Osteoblast (primary cell): ENCODE measurements at regions not wholly inside any gene's neighbourhood (a gene's known extent, or its start where the extent isn't known, plus 50 kb on each side); places are given as distances from the start of the nearest gene placed in this dataset.
A peak's percentile ranks its signal among the peaks of the same experiment; 100 is the strongest.

Experiments
- DNase-seq: peaks from one replicate; pipeline ENCODE4 v3.0.0; 2011; ENCODE audit warnings: low spot score, mixed read lengths; ENCODE audit not compliant: insufficient read length; ENCODE audit errors: missing footprints
- H2AFZ ChIP-seq: 2 replicates; pipeline ENCODE4 v1.6.0; 2011; ENCODE audit warnings: mild to moderate bottlenecking, low read length
- H3K27ac ChIP-seq: 2 replicates; pipeline ENCODE4 v1.5.1; 2011; ENCODE audit warnings: mild to moderate bottlenecking, low read depth, low read length, moderate library complexity
- H3K27me3 ChIP-seq: 2 replicates; pipeline ENCODE4 v1.6.0; 2012; ENCODE audit warnings: mild to moderate bottlenecking, control low read depth, inconsistent platforms, low read length, moderate library complexity; ENCODE audit not compliant: insufficient read depth
- H3K36me3 ChIP-seq: 2 replicates; pipeline ENCODE4 v1.5.1; 2011; ENCODE audit warnings: mild to moderate bottlenecking, low read length, control low read depth, moderate library complexity; ENCODE audit not compliant: insufficient read depth
- H3K4me1 ChIP-seq: 2 replicates; pipeline ENCODE4 v1.5.1; 2011; ENCODE audit warnings: mild to moderate bottlenecking, low read length, control low read depth, moderate library complexity; ENCODE audit not compliant: insufficient read depth
- H3K4me2 ChIP-seq: 2 replicates; pipeline ENCODE4 v1.6.0; 2011; ENCODE audit warnings: mild to moderate bottlenecking, low read length; ENCODE audit not compliant: insufficient read depth
- H3K4me3 ChIP-seq: fragments of 200-600 bp; sonication (generic); 3 replicates; pipeline ENCODE4 v1.5.1; 2012; ENCODE audit warnings: mild to moderate bottlenecking, low read length, inconsistent platforms; ENCODE audit not compliant: insufficient read depth
- H3K79me2 ChIP-seq: 2 replicates; pipeline ENCODE4 v1.6.0; 2012; ENCODE audit warnings: mild to moderate bottlenecking, low read length, control low read depth, inconsistent platforms; ENCODE audit not compliant: insufficient read depth
- H3K9me3 ChIP-seq: 2 replicates; pipeline ENCODE4 v1.5.1; 2011; ENCODE audit warnings: low read depth, low read length, control low read depth
- H4K20me1 ChIP-seq: 2 replicates; pipeline ENCODE4 v1.6.0; 2012; ENCODE audit warnings: mild to moderate bottlenecking, low read length, control low read depth; ENCODE audit not compliant: insufficient read depth
- TF ChIP-seq, protein P1 (sequence below): IDR thresholded peaks from 2 replicates; pipeline ENCODE4 v1.5.1; 2011; ENCODE audit warnings: mild to moderate bottlenecking, low read depth, low read length, moderate library complexity; ENCODE audit errors: extremely low read depth

DNA sequence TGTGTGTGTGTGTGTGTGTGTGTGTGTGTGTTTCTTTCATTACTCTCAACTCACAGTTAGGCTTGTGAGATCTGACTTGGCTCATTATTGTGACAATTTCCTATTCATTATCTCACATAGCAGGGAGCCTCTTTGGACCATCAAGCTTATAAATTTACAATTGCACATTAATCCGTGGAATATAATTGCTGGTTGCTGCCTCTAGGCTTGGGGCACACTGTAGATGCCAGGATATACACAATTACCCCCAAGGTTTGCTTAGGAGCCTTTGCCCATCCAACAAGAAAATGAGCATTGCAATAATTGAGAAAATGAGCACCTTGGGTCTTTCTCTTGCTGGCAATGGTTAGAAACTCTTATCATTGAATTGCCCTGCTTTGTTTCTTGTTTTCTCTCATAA is 161.6 kb upstream of the DMRTA1 start:
- Histone ChIP-seq H3K4me2 (no peak overlapping the region), H4K20me1 (no peaks in the 10 kb centered on the region), H3K4me1 (no peaks in the 10 kb centered on the region), H2AFZ (no peak overlapping the region), H3K79me2 (no peaks in the 10 kb centered on the region), H3K9me3 (no peaks in the 10 kb centered on the region), H3K27ac (no peak overlapping the region), H3K4me3 (no peak overlapping the region), H3K27me3 (no peaks in the 10 kb centered on the region), H3K36me3 (no peaks in the 10 kb centered on the region)
- no peak for DNase-seq
- TF ChIP-seq, protein P1, sequence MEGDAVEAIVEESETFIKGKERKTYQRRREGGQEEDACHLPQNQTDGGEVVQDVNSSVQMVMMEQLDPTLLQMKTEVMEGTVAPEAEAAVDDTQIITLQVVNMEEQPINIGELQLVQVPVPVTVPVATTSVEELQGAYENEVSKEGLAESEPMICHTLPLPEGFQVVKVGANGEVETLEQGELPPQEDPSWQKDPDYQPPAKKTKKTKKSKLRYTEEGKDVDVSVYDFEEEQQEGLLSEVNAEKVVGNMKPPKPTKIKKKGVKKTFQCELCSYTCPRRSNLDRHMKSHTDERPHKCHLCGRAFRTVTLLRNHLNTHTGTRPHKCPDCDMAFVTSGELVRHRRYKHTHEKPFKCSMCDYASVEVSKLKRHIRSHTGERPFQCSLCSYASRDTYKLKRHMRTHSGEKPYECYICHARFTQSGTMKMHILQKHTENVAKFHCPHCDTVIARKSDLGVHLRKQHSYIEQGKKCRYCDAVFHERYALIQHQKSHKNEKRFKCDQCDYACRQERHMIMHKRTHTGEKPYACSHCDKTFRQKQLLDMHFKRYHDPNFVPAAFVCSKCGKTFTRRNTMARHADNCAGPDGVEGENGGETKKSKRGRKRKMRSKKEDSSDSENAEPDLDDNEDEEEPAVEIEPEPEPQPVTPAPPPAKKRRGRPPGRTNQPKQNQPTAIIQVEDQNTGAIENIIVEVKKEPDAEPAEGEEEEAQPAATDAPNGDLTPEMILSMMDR: no peak

DNA sequence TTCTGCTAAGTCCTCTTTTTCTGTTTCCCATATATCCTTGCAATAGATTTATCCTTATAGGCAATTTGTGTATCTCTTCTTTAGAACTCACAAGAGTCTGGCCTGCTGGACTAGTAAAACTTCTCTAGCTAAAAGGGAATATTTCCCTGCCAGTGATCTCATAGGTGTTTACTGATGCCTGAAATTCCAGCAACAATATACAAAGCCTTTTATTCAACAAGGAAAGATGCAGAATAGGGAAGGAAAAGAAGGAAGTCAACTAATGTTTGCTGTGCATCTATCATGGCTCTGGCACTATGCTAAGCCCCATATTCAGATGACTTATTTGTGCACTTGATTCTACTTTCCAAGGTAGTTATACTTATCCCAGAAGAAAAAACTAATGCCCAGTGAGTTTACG is 160.0 kb upstream of the DMRTA1 start:
- Histone ChIP-seq H4K20me1 (no peaks in the 10 kb centered on the region), H3K27me3 (no peaks in the 10 kb centered on the region), H3K4me3 (no peak overlapping the region), H2AFZ (no peak overlapping the region), H3K27ac (no peak overlapping the region), H3K4me2 (no peak overlapping the region), H3K79me2 (no peaks in the 10 kb centered on the region), H3K36me3 (no peaks in the 10 kb centered on the region), H3K4me1 (no peaks in the 10 kb centered on the region), H3K9me3 (no peaks in the 10 kb centered on the region)
- DNase-seq: no peak
- TF ChIP-seq, protein P1: no peak

DNA sequence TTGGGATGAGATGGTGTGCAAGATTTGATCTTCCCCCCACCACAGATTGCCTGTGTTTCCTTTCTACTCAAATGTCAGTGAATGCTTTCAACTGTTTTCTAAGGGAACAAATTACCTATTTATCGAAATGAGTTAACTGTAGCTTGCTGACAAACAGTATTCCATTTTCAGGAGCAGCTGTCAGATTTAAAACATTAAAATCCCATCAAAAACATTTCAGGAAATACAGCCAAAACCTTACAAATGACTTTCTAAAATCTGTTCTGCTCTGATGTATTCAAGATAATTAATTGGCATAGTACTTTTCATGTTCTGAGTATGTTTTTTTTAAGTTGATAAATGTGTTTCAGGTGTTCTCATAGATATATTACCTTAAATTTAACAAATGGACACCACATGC is 158.0 kb upstream of the DMRTA1 start:
- no peak overlapping the region for H3K27ac ChIP-seq
- no peaks in the 10 kb centered on the region for H3K27me3 ChIP-seq
- no peaks in the 10 kb centered on the region for H3K4me1 ChIP-seq
- no peaks in the 10 kb centered on the region for H4K20me1 ChIP-seq
- no peak overlapping the region for H2AFZ ChIP-seq
- no peaks in the 10 kb centered on the region for H3K36me3 ChIP-seq
- H3K4me3 ChIP-seq: no peak overlapping the region
- H3K4me2 ChIP-seq: no peak overlapping the region
- H3K9me3 ChIP-seq: no peaks in the 10 kb centered on the region
- H3K79me2 ChIP-seq: no peaks in the 10 kb centered on the region
- TF ChIP-seq, protein P1: no peak
- no peak for DNase-seq

- Histone ChIP-seq H3K27me3 (no peaks in the 10 kb centered on the region), H4K20me1 (no peaks in the 10 kb centered on the region), H2AFZ (no peak overlapping the region), H3K4me2 (no peak overlapping the region), H3K4me1 (no peaks in the 10 kb centered on the region), H3K36me3 (no peaks in the 10 kb centered on the region), H3K27ac (no peak overlapping the region), H3K4me3 (no peak overlapping the region), H3K9me3 (no peaks in the 10 kb centered on the region), H3K79me2 (no peaks in the 10 kb centered on the region)
- TF ChIP-seq, protein P1: peak; percentile 63
- peak; percentile 45 for DNase-seq
These were observed 139.5 kb upstream of the DMRTA1 start for GRCh38 chr9:22307013-22307711.
